Activated CD8-positive, alpha-beta memory T cell treated with anti-CD3 and anti-CD28 coated beads for 24 hours (primary cell): ENCODE measurements at regions not wholly inside any gene's neighbourhood (a gene's known extent, or its start where the extent isn't known, plus 50 kb on each side); places are given as distances from the start of the nearest gene placed in this dataset.

ENCODE experiments used
- DNase-seq: peaks from one replicate; pipeline ENCODE4 v3.0.0-alpha.2; 2020

DNA sequence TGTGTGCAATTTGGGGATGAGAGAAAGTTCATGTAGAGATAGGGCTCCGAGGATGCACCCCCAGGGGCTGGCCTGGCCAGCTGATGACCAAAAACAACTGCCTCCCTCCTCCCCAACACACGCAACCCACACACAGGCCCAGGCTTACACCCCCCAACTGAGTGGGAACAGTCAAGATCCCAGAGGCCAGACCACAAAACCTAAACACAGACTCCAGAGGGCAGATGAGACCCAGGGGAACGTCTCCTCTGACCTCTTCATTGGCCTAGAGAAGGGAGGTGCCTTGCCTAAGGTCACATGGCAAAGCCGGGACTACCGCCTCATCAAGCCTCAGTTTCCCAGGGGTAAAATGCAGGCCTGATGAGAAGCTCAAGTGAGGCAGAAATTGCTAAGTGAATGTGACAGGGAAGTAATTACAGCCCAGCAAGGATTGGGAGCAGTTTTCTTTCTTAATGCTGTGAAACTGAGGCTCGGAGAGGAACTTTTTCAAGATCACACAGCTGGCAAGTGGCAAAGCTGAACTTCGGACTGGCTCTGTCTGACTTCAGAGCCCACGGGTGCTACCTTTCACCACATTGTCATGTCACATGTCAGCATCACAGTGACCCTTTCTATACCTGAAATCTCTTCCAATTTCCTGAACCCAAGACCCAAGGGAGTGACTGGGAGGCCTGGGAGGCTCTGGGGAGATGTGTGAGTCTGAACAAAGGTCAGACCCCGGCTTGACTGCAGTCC is 69.9 kb upstream of the WNT11 start:
- DNase-seq = no peak

DNA sequence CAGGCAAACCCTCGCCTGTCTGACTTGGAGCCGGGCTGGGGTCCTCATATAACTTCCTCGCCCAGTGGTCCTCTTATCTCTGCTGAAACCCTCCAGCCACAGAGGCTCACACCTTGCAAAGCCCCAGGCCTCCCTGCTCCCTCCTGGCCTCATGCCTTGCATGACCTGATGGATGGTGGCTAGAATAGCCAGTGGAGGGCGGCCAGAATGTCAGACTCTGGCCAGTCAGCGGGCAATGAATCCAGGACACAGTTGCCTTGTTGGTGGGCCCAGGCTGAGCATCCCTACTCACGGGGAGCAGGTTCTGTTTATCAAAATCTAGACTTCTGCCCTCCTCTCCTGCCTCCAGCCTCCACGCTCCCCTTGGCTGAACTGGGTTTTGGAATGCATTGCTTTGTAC is 69.1 kb upstream of the WNT11 start:
- DNase-seq = no peak

DNA sequence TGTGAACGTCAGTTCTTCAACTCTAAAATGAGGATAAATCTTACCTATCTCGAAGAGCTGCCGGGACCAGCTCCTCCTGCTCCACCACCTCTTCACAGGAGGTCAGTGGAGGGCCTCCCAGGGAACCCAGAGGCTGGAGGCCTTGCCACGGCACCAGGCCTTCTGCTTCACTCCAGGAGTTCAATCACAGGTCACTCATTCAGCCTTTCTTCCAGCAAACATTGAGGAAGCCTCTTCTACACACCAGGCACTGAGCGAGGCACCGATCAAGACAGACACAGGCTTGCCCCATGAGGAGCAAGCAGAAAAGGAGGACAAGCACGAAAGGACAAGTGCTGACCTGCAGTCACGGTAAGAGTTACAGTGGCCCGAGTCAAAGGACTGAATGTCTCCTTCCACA is 64.8 kb upstream of the WNT11 start:
- DNase-seq = no peak

DNA sequence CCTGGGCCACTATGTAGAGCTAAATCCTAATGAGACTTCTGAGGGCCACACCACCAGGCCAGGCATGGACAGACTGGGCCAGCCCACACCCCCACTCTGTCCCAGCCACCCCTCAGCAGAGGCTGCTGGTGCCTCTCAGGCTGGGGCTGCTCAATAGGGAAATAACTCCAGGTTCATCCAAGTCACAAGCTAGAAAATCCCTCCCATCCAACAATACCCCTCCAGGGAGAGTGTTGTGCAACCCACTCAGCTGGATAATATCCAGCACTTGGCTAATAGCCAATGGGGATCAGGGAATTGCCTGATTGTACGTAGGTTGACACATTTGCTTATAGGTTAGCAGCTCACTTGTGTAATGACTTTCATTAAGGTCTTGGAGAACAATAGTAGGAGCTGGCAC is 64.1 kb upstream of the WNT11 start:
- DNase-seq = no peak

DNA sequence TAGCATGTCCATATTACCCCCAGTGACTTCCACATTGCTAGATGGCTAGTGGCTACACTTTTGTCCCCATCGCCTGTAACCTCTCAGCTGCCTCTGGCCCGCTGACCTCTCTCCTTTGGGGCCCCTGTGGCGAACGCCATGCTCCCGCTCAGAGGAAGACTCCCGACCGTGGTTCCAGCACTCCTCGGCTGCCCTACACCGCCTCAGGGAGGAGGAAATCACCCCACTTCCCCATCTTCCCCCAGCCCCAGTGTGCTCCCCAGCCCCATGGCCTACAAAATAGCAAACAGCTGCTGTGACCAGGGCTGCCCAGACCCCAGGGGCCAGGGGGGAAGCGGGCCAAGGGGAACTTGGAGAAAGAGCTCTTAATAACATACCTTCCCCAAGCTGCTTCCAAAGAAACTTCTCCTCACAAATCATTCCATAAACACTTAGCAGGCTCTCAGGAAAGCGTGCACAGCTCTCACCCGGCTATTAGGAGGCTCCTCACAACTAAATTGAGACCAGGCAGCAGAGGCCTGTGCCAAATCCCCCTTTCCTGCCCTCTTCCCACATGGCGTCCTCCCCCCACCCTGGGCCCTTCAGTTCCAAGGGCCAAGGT is 63.5 kb upstream of the WNT11 start:
- DNase-seq = no peak

DNA sequence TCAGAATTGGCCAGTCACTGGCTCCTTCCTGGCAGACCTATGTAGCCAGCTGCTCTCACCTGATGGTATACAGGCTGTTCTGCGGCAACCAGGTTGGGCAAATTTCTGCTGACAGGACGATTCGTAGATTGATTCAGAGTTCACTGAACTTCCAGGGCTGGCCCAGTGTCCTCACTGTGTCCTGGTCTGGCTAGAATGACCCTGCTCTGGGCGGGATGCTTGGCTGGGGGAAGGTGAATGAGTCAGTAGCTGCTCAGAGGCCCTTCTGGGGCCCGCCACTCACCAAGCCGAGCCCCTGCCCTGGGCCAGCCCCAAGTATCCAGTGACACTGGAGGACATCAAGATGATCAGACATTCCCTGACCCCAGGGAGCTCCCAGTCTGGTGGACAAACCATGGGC is 62.9 kb upstream of the WNT11 start:
- no peak for DNase-seq

DNA sequence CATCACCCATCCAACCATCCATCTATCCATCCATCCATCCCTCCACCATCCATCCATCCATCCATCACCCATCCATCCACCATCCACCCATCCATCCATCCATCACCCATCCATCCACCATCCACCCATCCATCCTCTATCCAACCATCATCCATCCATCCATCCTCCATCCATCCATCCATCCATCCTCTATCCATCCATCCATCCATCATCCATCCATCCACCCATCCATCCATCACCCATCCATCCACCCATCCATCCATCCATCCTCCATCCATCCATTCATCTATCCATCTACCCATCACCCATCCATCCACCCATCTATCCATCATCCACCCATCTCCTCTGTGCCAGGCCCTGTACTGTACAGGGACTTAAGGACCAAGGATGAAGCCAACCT is 62.2 kb upstream of the WNT11 start:
- no peak for DNase-seq

DNA sequence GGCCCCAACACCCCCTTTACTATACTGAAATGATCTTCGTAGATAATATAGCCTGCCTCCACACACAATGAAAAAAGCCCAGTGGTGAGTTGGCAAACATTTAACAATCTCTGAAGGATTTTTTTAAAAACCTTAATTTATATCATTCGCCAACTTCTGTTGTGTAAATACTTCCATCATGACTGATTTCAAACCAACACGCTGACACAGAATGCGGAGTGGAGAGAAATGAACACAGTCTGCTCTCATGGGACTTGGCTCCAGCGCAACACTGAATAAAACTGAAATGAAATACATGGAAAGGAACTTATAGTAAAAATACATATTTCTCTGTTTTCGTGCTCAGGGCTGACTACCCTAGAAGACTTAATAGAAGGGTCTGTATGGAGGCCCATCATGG is 61.3 kb upstream of the WNT11 start:
- no peak for DNase-seq

DNA sequence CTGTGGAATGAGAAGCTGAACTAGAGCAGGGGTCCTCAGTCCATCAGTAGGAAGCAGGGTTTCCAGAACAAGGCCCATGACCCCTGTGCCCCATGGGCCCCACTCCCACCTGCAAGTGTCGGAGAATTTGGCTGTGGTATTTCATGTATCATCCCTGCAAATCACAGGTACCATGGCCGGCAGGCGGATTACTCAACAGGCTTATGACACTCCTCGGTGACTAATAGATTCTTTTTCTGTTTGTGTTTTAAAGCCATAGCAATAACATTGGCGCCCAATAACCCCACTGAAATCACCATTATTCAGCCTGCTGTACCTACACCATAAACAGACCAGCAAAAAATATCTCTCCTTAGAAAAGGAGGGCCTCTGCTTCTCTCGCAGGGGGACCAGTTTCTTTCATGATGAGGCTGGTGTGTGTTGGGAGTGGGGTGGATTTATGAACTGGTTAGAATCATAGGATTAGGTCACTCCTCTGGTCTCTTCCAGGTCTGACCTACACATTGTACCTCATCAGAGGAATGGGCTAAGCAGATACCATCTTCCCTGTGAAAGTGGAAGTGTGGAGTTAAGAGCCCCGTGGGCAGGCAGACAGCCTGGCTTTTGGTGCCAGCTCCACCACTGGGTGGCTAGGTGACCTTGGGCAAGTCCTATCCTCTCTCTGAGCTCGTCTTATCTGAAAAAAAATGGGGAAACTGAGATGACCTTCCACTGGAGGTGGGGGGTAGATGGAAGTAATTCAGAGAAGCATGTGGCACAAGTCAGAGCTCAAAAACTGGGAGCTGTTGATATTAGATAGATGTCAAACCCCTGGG is 60.2 kb upstream of the WNT11 start:
- no peak for DNase-seq

DNA sequence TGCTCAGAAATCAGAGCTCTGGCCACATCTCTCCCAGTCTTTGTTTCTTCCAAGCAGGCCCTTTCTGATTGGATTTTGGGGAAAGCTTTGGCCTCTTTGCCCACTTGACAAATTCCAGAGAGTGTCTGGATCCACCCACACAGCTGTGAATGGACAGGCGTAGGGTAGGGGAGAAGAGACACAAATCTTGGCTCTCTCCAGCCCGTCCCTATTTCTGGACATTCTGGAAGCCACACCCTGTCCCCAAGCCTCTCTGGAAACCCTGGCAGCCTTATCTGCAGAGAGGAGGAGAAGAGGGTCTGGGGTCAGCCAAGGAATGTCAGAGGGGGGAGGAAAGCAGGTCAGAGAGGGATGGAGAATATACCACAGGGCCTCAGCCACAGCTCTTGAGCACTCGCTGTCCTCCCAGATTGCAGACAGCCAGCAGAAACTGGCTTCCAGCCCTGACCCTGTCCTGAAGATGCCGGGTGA is 59.5 kb upstream of the WNT11 start:
- DNase-seq = no peak

DNA sequence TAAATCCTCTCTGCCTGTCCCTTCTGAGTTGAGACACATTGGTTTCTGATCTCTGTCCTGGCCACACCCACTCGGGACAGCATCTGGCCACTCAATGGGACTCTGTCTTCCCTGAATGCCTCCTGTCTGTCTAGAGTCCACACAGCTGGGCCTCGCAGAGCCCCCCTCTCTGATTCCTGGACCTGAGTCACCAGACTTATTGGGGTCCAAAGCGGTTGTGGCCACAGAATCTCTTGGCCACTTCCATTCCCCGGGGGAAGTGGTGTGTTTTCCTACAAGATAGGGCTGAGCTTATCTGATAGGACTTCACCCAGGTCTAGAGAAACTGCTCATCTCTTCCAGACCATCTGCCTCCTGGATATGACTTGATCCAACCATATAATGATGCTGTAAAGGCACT is 57.4 kb upstream of the WNT11 start:
- no peak for DNase-seq

DNA sequence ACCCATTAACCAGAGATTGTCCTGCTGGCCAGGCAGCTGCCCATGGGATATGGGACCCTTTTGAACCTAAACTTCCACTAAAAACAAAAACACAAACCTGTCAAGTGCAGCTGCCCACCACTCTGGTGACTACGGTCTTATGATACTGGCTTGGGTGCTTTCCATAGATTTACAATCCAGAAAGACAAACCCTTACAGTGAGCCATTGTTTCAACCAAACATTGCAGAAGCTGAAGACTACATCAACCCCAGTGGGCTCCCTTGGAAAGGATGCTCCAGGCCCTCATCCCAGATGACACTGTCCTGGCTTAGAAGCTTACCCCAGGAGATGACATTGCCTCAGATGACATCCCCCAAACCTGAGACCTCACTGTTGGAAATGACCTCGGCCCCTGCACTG is 56.9 kb upstream of the WNT11 start:
- DNase-seq = no peak

DNA sequence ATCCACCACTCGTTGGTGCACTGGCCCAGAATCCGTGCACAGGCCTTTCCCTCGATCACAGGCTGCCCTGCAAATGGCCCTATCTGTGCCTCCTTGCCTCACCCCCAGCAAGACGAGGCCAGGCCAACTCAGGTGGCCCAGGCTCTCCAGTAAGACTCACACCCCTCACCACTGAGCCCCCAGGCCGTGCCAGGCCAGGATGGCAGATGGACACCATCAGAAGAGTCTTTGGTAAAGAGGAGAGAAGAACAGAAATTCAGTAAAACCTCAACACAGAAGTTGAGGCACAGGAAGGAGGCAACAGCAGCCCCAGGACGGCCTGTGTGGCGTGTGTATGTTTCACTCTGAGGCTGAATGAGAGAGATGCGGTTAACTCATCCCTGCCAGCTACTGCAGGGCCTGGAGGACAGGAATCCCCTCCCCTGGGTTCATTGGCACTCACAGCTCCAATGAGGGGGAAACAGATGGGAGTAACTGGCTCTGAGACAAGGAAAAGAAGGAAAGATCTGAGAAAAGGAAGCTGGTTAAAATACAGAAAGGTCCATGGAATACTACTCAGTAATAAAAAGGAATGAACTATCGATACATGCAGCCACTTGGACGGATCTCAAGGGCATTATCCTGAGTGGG is 54.1 kb upstream of the WNT11 start:
- DNase-seq = no peak

DNA sequence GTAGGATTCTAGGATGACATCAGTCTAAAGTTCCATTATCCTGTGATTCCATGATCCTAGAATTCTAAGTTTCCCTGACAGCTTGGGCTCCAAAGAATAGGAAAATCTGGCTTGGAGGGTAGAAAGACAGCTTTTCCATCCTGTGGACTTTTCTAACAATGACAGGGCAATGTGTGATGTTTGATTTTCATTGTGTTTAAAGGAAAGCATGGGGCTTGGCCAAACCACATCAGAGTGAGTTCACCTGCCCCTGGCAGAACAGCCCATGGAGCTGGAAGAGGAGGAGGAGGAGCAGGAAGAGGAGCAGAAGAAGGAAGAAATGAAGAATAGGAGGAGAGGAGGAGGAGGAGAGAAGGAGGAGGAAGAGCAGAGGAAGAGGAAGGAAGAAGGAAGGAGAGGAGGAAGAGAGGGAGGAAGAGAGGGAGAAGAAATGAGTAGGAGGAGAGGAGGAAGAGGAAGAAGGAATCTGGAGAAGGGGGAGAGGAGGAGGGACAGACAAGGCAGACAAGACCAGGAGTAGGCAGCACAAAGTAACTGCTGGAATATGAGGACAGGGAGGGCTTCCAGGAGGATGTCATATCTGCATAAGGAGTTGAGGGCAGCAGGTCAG is 53.1 kb upstream of the WNT11 start:
- no peak for DNase-seq

DNA sequence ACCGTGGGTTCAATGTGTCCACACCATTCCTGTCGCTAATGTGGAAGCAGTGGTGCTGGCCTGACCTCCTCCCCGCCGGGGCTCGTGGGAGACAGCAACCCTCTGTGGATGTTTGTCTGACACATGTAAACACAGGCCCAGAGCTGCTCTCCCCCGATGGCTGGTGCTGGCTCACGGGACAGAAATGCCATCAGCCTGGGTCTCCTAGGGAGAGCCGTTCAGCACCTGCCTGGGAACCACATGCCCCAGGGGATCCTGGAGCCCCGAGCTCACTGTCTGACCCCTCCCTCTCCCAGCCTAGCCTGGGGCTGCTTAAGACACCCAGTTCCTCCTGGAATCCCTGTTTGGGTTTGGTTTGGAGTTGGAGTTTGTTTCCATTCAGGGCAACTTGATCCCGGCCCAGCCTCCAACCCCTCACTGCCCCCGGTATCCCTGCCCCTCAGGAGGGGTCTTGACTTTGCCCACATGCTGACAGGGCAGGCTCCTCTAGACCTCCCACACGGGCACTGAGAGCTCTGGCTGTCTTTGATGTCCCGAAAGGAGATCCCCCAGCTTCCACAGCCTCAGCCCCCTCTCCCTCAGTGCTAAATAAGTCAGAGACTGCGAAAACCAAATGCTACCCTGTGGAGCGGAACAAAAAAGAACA is 50.9 kb upstream of the WNT11 start:
- DNase-seq = no peak

DNA sequence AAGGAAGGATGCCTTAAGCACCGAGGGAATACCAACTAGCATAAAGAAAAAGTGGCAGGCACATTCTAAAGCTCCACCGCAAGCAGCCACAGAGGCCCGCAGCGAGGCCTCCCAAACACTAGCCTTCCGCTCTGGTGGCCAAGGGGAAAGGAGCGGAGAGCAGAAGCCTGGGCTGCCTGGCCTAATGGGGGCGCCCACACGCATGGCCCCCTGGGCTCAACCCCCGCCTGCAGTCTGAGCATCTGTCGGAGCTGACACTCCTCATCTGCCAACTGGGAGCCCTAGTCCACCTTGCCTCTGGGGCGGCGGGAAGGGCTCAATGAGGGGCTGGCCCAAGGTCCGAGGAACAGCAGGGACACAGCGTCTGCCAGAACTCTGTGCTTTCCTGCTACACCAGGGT is 50.1 kb upstream of the WNT11 start:
- DNase-seq = no peak
